C1 segment of cervical spinal cord (tissue), 14 donors: ENCODE measurements at regions not wholly inside any gene's neighbourhood (a gene's known extent, or its start where the extent isn't known, plus 50 kb on each side); places are given as distances from the start of the nearest gene placed in this dataset.
"Not testable (repeated sequence)": the region's sequence is repeated elsewhere in the genome, so short reads cannot be mapped to it uniquely, and the experiment has no call there.

ENCODE experiments used
- DNase-seq, 14 donors: peaks; one replicate each; lab custom pipeline; 2025; lab: John Stamatoyannopoulos, UW

- no peak for DNase-seq
Measured at GRCh38 chr7:84941936-84942335, 244.9 kb downstream of the SEMA3D start.

GRCh38 chr7:84941291-84941690 is 245.6 kb downstream of the SEMA3D start:
- no peak for DNase-seq

GRCh38 chr7:84939888-84940287 is 247.0 kb downstream of the SEMA3D start:
- no peak for DNase-seq

- no peak for DNase-seq
Measured at GRCh38 chr7:84939442-84939841, 247.4 kb downstream of the SEMA3D start.

- no peak for DNase-seq
Measured at GRCh38 chr7:84924353-84924752, 262.5 kb downstream of the SEMA3D start.

GRCh38 chr7:84923348-84923747 is 263.5 kb downstream of the SEMA3D start:
- no peak for DNase-seq

- no peak for DNase-seq
Measured at GRCh38 chr7:84921154-84921553, 265.7 kb downstream of the SEMA3D start.

GRCh38 chr7:84916973-84917372 is 269.9 kb downstream of the SEMA3D start:
- not testable (repeated sequence) for DNase-seq

GRCh38 chr7:84916161-84916560 is 270.7 kb downstream of the SEMA3D start:
- DNase-seq = no peak

- no peak for DNase-seq
Measured at GRCh38 chr7:84914598-84914997, 272.3 kb downstream of the SEMA3D start.

GRCh38 chr7:84913731-84914130 is 273.1 kb downstream of the SEMA3D start:
- no peak for DNase-seq

- DNase-seq = no peak
Measured at GRCh38 chr7:84912993-84913635, 273.7 kb downstream of the SEMA3D start.

GRCh38 chr7:84912537-84912936 is 274.3 kb downstream of the SEMA3D start:
- no peak for DNase-seq

- no peak for DNase-seq
Measured at GRCh38 chr7:84912018-84912417, 274.8 kb downstream of the SEMA3D start.

GRCh38 chr7:84911077-84911476 is 275.8 kb downstream of the SEMA3D start:
- DNase-seq = no peak

- not testable (repeated sequence) for DNase-seq
Measured at GRCh38 chr7:84910322-84910721, 276.5 kb downstream of the SEMA3D start.

- no peak for DNase-seq
Measured at GRCh38 chr7:84908196-84908793, 278.6 kb downstream of the SEMA3D start.

GRCh38 chr7:84906889-84907288 is 280.0 kb downstream of the SEMA3D start:
- DNase-seq = no peak

- no peak for DNase-seq
Measured at GRCh38 chr7:84904561-84904960, 282.3 kb downstream of the SEMA3D start.

GRCh38 chr7:84901366-84901765 is 285.5 kb downstream of the SEMA3D start:
- no peak for DNase-seq

- DNase-seq = no peak
Measured at GRCh38 chr7:84900215-84900614, 286.6 kb downstream of the SEMA3D start.

GRCh38 chr7:84895563-84895962 is 291.3 kb downstream of the SEMA3D start:
- DNase-seq = no peak

- DNase-seq = not testable (repeated sequence)
Measured at GRCh38 chr7:84883570-84883969, 303.3 kb downstream of the SEMA3D start.
